Astrocyte (in vitro differentiated cells and primary cell): ENCODE measurements at regions not wholly inside any gene's neighbourhood (a gene's known extent, or its start where the extent isn't known, plus 50 kb on each side); places are given as distances from the start of the nearest gene placed in this dataset.

ENCODE experiments used
- EZH2 ChIP-seq: IDR thresholded peaks from 2 replicates; pipeline ENCODE4 v1.6.1; 2012; ENCODE audit warnings: mild to moderate bottlenecking, low read length, inconsistent platforms; ENCODE audit not compliant: insufficient read depth
- TF ChIP-seq, protein P1 (sequence below): IDR thresholded peaks from 2 replicates; pipeline ENCODE4 v1.5.1; 2011; ENCODE audit warnings: low read depth, mild to moderate bottlenecking, inconsistent platforms, low read length, moderate library complexity; ENCODE audit not compliant: insufficient read depth

DNA sequence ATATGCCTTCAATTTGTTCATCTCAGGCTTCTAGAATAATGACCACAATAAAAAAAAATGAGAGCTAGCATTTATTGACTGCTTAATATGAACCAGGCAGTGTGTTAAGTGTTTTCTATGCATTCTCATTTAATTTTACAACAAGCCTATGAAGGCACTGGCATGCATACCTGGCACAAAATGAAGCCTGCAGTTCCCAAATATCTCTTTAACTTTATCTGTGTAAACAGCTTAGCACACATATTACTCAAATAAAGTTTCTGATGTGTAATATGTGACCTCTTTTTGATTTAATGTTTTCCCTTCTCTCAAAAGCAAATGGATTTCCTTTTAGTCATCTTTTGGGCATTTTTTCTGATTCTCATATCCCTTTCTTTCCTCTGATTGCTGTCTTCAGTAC is 671.8 kb downstream of the PCDH7 start:
- TF ChIP-seq, protein P1, sequence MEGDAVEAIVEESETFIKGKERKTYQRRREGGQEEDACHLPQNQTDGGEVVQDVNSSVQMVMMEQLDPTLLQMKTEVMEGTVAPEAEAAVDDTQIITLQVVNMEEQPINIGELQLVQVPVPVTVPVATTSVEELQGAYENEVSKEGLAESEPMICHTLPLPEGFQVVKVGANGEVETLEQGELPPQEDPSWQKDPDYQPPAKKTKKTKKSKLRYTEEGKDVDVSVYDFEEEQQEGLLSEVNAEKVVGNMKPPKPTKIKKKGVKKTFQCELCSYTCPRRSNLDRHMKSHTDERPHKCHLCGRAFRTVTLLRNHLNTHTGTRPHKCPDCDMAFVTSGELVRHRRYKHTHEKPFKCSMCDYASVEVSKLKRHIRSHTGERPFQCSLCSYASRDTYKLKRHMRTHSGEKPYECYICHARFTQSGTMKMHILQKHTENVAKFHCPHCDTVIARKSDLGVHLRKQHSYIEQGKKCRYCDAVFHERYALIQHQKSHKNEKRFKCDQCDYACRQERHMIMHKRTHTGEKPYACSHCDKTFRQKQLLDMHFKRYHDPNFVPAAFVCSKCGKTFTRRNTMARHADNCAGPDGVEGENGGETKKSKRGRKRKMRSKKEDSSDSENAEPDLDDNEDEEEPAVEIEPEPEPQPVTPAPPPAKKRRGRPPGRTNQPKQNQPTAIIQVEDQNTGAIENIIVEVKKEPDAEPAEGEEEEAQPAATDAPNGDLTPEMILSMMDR, result no peak
- TF ChIP-seq EZH2, result no peak
